ENCODE measurements at regions not wholly inside any gene's neighbourhood (a gene's known extent, or its start where the extent isn't known, plus 50 kb on each side); places are given as distances from the start of the nearest gene placed in this dataset.
"Not testable (repeated sequence)": the region's sequence is repeated elsewhere in the genome, so short reads cannot be mapped to it uniquely, and the experiment has no call there.

- no peak for TF ChIP-seq CTCF (IDR thresholded peaks at IDR 0.05; ENCODE audit: control insufficient read depth, extremely low read depth, insufficient read depth)
- H3K4me3 ChIP-seq (ENCODE audit: low read depth, low read length) = no peak overlapping the region
- no peak for DNase-seq (ENCODE audit: low read depth)
Measured at GRCh38 chr2:7169593-7169992, 252.4 kb downstream of the RNF144A start.

DNA sequence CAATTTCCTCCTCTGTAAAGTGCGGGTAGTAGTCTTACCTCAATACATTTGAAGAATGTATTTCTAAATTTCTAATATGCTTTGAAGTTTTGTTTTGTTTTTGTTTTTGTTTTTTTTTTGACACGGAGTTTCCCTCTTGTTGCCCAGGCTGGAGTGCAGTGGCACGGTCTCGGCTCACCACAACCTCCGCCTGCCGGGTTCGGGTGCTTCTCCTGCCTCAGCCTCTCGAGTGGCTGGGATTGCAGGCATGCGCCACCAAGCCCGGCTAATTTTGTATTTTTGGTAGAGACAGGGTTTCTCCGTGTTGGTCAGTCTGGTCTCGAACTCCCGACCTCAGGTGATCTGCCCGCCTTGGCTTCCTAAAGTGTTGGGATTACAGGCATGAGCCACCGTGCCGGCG, 261.8 kb downstream of the RNF144A start:
- not testable (repeated sequence) for H3K4me3 ChIP-seq (ENCODE audit: low read depth, low read length); DNase-seq (ENCODE audit: low read depth)

DNA sequence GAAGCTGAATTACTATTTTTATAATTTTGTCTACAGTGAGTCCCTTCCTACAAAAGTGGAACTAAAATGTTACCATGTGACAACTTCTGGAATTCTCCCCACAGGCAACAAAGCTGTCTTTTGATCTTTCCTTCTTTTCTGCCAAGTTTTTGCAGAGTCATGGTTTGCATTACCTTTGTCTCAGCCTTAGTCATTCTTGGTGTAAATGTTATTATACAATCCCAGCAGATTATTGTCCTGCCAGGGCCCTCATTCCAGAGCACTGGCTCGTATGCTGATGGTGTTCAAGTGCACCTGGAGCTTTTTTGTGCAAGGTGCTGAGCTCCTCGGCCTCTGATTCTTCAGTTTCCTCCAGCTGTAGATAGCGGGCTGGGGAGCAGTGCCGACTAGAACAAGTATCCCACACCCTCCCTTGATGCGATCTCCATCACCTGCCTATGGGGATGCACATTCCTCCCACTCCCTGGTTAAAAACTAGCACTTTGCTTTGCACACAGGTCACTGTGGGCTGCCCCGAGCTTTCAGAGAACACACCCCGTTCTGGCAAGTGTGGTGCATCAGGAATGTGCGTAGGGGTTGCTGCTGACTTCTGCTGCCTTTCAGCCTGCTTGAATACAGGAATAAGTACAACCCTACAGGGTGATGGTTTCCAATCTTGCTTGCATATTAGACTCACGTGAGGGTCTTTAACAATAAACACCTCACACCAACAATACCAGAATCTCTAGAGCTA, 263.6 kb downstream of the RNF144A start:
- H3K4me3 ChIP-seq (ENCODE audit: low read depth, low read length) = no peak overlapping the region
- no peak for TF ChIP-seq CTCF (IDR thresholded peaks at IDR 0.05; ENCODE audit: control insufficient read depth, extremely low read depth, insufficient read depth)
- DNase-seq (ENCODE audit: low read depth) = no peak

DNA sequence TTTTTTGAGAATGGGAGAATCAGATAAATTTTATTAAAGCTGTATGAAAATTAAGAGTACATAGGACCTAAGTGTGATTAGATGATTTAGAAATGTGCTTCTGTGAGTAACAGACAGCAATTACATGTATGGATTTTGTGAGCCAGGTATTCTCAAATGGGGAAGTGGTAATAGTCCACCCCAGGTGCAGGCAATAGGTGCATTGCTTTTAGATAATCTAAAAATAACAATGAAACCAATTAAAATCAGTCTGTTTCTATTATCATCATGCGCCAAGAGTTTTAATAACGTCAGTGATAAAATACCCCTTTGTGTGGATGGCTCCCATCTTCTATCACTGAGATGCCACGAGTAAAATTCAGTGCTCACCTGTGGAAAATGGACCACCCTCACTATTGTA, 265.3 kb downstream of the RNF144A start:
- DNase-seq (ENCODE audit: low read depth) = no peak
- H3K4me3 ChIP-seq (ENCODE audit: low read depth, low read length) = no peak overlapping the region
- no peak for TF ChIP-seq CTCF (IDR thresholded peaks at IDR 0.05; ENCODE audit: control insufficient read depth, extremely low read depth, insufficient read depth)

- no peak for DNase-seq (ENCODE audit: low read depth)
- H3K4me3 ChIP-seq (ENCODE audit: low read depth, low read length) = no peak overlapping the region
- no peak for TF ChIP-seq CTCF (IDR thresholded peaks at IDR 0.05; ENCODE audit: control insufficient read depth, extremely low read depth, insufficient read depth)
Measured at GRCh38 chr2:7189106-7189505, 271.9 kb downstream of the RNF144A start.

GRCh38 chr2:7190587-7191324, 273.5 kb downstream of the RNF144A start:
- no peak for TF ChIP-seq CTCF (IDR thresholded peaks at IDR 0.05; ENCODE audit: control insufficient read depth, extremely low read depth, insufficient read depth)
- no peak for DNase-seq (ENCODE audit: low read depth)
- H3K4me3 ChIP-seq (ENCODE audit: low read depth, low read length) = no peak overlapping the region

DNA sequence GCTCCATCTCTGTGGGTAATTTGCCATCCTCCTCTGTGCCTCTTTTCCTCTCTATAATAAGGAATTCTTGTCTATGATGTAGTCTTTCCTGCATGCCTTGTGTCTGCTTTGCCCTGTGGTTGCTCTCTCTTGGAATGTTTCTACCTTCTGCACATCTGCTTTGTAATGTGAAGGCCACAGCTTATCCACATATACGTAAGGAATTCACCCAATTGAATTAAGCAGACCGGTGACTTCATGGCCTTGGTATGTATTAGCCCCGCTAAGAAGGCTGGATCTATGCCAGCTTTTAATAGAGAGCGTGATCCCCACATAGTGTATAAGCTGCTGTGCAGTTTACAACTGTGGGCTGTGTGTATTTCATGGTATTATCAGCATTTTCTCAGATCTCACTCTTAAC, 274.7 kb downstream of the RNF144A start:
- no peak overlapping the region for H3K4me3 ChIP-seq (ENCODE audit: low read depth, low read length)
- TF ChIP-seq CTCF (IDR thresholded peaks at IDR 0.05; ENCODE audit: control insufficient read depth, extremely low read depth, insufficient read depth) = no peak
- no peak for DNase-seq (ENCODE audit: low read depth)
